ENCODE measurements at regions not wholly inside any gene's neighbourhood (a gene's known extent, or its start where the extent isn't known, plus 50 kb on each side); places are given as distances from the start of the nearest gene placed in this dataset.

- no peak for TF ChIP-seq POLR2A (IDR thresholded peaks at IDR 0.05)
- intact Hi-C loops (cut with DNase I), result no loop called here
- no peak for DNase-seq (ENCODE audit: extremely low spot score in 2 of 2)
- Histone ChIP-seq H3K27me3 (no peaks in the 10 kb centered on the region), H3K4me1 (no peaks in the 10 kb centered on the region), H3K36me3 (no peaks in the 10 kb centered on the region), H3K4me3 (no peak overlapping the region), H3K9me3 (no peaks in the 10 kb centered on the region), H3K27ac (no peak overlapping the region)
Measured at GRCh38 chr17:34719569-34719968, 140.2 kb downstream of the TMEM132E start.

GRCh38 chr17:34717092-34717491, 137.7 kb downstream of the TMEM132E start:
- no peak for DNase-seq (ENCODE audit: extremely low spot score in 2 of 2)
- intact Hi-C loops (cut with DNase I), result no loop called here

GRCh38 chr17:34716291-34716690, 136.9 kb downstream of the TMEM132E start:
- Histone ChIP-seq H3K27me3 (no peaks in the 10 kb centered on the region), H3K4me1 (no peaks in the 10 kb centered on the region), H3K27ac (no peak overlapping the region), H3K4me3 (no peak overlapping the region), H3K9me3 (no peaks in the 10 kb centered on the region), H3K36me3 (no peaks in the 10 kb centered on the region)
- DNase-seq (ENCODE audit: extremely low spot score in 2 of 2), result no peak
- TF ChIP-seq POLR2AphosphoS5 (IDR thresholded peaks at IDR 0.05; ENCODE audit: insufficient read depth in 1 of 2, low read depth in 1 of 2) (no peak), POLR2A (IDR thresholded peaks at IDR 0.05) (no peak), CTCF (IDR thresholded peaks at IDR 0.05) (no peak)
- intact Hi-C loops (cut with DNase I), result no loop called here

More at GRCh38 chr17:34717092-34717491, 137.7 kb downstream of the TMEM132E start:
- Histone ChIP-seq H3K27ac (no peak overlapping the region), H3K4me1 (no peaks in the 10 kb centered on the region), H3K36me3 (no peaks in the 10 kb centered on the region), H3K9me3 (no peaks in the 10 kb centered on the region), H3K4me3 (no peak overlapping the region), H3K27me3 (no peaks in the 10 kb centered on the region)
- TF ChIP-seq POLR2AphosphoS5 (IDR thresholded peaks at IDR 0.05; ENCODE audit: insufficient read depth in 1 of 2, low read depth in 1 of 2), result no peak
- no peak for TF ChIP-seq POLR2A (IDR thresholded peaks at IDR 0.05)
- TF ChIP-seq CTCF (IDR thresholded peaks at IDR 0.05), result no peak

GRCh38 chr17:34715504-34715903, 136.1 kb downstream of the TMEM132E start:
- Histone ChIP-seq H3K27me3 (no peaks in the 10 kb centered on the region), H3K4me1 (no peaks in the 10 kb centered on the region), H3K36me3 (no peaks in the 10 kb centered on the region), H3K9me3 (no peaks in the 10 kb centered on the region), H3K27ac (no peak overlapping the region), H3K4me3 (no peak overlapping the region)
- peak in 1 of 2 donors; percentile 67 for DNase-seq (ENCODE audit: extremely low spot score in 2 of 2)
- TF ChIP-seq POLR2A (IDR thresholded peaks at IDR 0.05) (no peak), CTCF (IDR thresholded peaks at IDR 0.05) (no peak), POLR2AphosphoS5 (IDR thresholded peaks at IDR 0.05; ENCODE audit: insufficient read depth in 1 of 2, low read depth in 1 of 2) (no peak)
- intact Hi-C loops (cut with DNase I), result no loop called here

GRCh38 chr17:34714475-34715410, 135.4 kb downstream of the TMEM132E start:
- Histone ChIP-seq H3K36me3 (no peaks in the 10 kb centered on the region), H3K9me3 (no peaks in the 10 kb centered on the region), H3K27me3 (no peaks in the 10 kb centered on the region), H3K4me1 (no peaks in the 10 kb centered on the region), H3K4me3 (no peak overlapping the region), H3K27ac (no peak overlapping the region)
- intact Hi-C loops (cut with DNase I), result no loop called here
- peak; percentile 67 to 72 for DNase-seq (ENCODE audit: extremely low spot score in 2 of 2)
- TF ChIP-seq POLR2A (IDR thresholded peaks at IDR 0.05) (no peak), POLR2AphosphoS5 (IDR thresholded peaks at IDR 0.05; ENCODE audit: insufficient read depth in 1 of 2, low read depth in 1 of 2) (no peak), CTCF (IDR thresholded peaks at IDR 0.05) (no peak)

Data from vagina (tissue), 2 donors.